ENCODE measurements at regions not wholly inside any gene's neighbourhood (a gene's known extent, or its start where the extent isn't known, plus 50 kb on each side); places are given as distances from the start of the nearest gene placed in this dataset.

DNA sequence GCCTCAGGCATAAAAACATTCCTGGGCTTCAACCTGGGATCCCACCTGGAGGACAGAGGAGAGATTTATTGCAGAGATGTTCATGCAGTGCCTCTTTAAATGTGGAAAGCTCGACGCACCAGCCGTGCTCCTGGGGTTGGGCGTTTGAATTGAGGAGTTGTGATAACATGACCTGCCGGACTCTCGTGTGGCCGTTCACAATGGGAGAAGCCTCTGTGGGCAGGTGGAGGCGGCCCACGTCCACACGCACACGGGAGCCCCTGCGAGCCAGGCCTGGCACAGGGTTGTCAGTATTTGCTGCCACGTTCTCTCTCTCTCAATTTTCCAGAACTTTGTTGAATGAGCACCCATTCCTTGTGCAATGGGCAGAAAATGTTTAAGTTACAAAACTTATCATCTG lies 58.3 kb upstream of the PPARA start:
- DNase-seq = no peak

DNA sequence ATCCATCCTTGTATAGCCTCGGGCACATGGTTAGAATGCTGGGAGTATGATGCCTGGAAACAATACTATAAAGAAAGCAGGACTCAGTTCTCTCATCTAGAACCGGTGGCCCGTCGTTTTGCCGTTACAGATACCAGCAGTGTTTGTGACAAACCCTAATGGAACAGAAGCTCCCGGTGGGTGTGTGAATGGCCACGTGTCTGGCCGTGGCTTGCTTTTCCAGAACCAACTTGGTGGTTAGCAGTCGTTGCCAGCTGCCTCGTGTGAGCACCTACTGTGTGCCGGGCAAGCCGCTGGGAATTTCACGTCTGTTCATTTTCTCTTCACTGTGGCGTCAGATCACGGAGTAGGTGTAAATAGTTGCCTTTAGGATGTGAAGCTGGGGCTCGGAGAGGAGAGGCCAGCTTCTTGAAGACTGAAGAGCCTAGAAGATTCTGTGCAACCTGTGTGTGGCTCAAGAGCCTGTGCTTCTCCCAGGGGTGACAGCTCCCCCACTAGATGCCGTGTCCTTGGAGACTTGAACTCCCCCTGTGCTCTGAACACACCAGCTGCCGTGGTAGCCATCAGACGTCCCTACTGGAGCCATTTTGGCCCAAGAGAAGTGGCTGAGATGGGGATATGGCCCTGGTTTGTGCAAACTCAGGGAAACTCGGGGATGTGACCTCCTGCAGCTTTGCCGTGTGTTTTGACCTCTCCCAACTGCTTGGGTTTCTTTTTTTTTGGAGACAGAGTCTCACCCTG lies 57.5 kb upstream of the PPARA start:
- DNase-seq = no peak

DNA sequence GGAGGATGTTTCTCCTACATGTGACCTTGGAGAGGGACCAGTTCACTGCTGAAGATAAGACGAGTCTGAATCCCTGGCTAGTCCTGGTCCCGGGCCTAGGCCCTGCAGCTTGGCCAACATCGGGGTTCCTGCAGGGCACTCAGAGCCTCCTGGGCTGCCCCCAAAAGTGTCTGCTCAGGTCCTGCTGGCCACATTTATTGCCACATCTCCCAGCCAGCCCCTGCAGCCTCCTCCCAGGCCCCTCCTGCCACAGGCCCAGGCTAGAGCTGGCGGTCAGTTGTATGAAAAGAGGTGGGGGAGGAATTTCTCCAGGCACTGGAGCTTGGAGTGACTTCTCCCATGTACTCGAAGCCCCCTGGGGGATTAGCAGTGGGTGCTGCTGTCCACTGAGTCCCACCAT lies 56.5 kb upstream of the PPARA start:
- no peak for DNase-seq

DNA sequence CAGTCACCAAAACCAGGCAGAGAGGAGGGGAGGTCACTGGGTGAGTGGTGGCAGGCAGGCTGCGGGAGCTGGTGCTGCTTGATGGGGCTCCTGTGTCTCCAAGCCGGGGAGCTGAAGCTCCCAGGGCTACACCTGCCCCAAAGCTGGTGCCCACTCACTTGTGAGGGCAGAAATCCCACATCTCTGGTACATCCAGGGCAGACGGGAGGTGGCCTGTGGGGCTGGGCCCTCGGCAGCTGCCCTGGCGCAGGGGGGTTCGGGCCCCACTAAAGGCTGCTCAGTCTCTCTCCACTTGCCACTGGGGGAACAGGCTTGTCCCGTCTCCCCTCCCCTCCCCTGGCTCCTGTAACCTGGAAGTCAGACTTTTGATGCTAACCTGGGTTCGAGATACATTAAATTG lies 55.6 kb upstream of the PPARA start:
- DNase-seq = no peak

DNA sequence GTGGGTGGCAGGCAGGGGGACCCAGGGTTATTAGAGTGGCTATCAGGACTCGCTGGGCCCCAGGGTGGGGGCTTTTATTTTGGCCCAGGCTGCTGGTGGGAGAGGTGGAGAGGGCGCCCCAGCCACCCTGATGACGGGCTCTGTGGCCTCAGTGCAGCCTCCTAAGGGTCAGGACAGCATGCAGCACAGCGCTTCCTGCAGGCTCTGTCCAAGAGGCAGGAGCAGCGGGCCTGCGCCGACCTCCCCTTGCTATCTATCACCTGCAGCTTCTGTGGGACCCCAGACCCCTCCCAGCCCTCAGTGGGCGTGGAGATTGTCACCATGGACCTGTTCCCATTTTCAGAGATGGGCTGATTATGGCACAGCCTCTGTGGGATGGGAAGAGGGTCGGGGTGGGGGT lies 54.3 kb upstream of the PPARA start:
- DNase-seq = no peak

DNA sequence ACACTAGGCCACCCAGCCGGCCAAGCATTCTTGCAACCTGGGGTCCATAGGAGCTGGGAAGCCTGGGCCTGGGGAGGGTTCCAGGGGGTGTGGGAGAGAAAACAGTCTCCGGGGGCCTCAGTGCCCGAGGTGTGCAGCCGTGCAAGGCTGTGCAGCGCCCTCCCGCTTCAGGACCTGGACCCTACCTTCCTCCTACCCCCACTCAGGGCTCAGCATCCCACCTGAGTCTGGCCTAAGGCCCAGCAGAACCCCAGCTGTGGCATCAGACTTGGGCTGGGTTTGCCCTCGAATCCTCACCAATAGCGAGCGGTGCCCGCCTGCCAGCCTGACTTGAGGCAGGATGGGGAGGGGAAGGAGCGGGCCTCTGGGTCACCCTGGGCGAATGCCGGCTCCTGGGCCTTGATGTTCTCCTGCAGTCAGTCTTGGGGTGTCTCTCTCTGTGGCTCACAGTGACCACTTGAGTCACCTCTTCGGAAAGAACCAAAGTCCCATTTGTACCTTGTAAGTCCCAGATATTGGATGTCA lies 53.6 kb upstream of the PPARA start:
- DNase-seq = no peak

GRCh38 chr22:46097268-46097900 lies 52.9 kb upstream of the PPARA start:
- no peak for DNase-seq

- DNase-seq = no peak
Measured at GRCh38 chr22:46098525-46099475, 51.5 kb upstream of the PPARA start.

DNA sequence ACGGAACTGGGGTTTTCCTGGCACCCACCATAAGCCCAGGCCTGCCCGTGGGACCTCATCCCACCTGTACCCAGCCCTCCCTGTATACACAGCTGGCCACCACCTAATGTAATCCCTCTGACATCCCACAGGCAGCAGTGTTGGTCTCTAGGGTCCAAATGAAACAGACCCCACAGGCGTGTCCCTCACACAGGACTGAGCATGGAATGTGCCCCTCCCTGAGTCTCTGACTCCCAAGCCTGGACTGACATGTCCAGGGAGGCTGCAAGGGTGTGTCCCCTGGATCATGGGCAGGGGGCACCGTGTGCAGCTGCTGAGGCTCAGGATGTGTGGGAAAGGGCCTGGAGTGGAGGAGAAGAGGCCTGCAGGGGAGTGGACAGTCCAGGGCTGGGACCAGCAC lies 50.6 kb upstream of the PPARA start:
- DNase-seq = no peak

DNA sequence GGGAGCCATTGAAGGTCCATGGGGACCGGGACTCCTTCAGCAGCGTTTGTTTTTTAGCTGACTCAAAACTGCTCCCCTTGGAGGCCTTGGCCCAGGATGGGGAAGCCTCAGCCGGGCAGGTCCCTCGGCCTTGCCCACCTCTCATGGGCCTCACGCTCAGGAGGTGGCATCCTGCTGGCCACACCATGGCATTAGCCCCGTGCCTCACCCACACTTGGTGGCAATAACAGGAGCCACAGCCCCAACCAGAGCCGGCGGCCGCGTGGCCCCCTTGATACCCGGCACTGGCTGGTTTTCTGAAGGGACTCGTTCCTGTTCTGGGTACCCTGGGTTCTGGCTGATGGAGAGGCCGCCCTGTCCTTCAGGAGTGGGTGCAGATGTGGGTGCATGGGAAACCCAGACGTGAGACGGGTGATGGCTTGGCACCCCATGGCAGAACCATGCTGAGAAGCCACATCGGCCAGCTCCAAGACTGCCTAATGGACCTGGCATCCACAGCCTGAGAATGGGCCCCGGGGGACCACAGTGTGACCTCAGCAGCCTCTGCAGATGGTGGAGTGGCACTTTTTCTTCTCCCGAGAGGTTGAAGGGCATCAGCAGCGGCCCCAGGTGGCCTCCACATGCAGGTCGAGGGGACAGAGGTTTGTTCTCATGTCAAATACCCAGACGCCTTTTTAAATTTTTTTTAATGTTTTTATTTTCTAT lies 49.8 kb upstream of the PPARA start:
- DNase-seq = no peak

Data from left hindlimb (tissue), 1 donor.